HG02884 (cell line): ENCODE measurements at regions not wholly inside any gene's neighbourhood (a gene's known extent, or its start where the extent isn't known, plus 50 kb on each side); places are given as distances from the start of the nearest gene placed in this dataset.

Experiments
- ATAC-seq: cut with Tn5 transposase; IDR thresholded peaks from one replicate; pipeline ENCODE4 v1.9.1; 2021; ENCODE audit warnings: mild to moderate bottlenecking, moderate library complexity; ENCODE audit not compliant: unreplicated experiment

GRCh38 chr11:27861706-27862430, 161.6 kb upstream of the BDNF start:
- no peak for ATAC-seq

- ATAC-seq: no peak
Observed at GRCh38 chr11:27860811-27861210, 160.6 kb upstream of the BDNF start.

GRCh38 chr11:27858866-27859265, 158.6 kb upstream of the BDNF start:
- no peak for ATAC-seq

- ATAC-seq: peak; percentile 8
Observed at GRCh38 chr11:27857588-27857987, 157.3 kb upstream of the BDNF start.

GRCh38 chr11:27857014-27857413, 156.8 kb upstream of the BDNF start:
- ATAC-seq: peak; percentile 74

- ATAC-seq: no peak
Observed at GRCh38 chr11:27848423-27848822, 148.2 kb upstream of the BDNF start.

DNA sequence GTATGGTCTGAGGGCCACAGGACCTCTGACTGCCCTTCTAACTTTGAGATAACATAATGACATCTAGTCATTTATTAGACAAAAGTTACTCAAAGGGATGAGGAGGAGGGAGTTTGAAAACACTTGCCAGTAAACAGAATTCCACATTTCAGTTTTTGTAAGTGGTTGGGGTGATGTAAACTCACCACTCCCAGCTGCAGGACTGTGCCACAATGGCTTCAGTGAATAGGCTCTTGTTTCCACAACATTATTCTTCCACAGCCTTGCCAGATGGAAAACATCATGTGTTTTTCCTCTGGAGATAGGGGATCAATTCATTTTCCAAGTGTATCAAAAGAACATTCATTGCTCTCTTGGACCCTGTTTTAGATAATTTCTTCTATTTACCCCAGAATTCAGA, 147.2 kb upstream of the BDNF start:
- no peak for ATAC-seq

GRCh38 chr11:27842290-27842689, 142.0 kb upstream of the BDNF start:
- no peak for ATAC-seq

GRCh38 chr11:27841023-27841422, 140.8 kb upstream of the BDNF start:
- ATAC-seq: no peak

DNA sequence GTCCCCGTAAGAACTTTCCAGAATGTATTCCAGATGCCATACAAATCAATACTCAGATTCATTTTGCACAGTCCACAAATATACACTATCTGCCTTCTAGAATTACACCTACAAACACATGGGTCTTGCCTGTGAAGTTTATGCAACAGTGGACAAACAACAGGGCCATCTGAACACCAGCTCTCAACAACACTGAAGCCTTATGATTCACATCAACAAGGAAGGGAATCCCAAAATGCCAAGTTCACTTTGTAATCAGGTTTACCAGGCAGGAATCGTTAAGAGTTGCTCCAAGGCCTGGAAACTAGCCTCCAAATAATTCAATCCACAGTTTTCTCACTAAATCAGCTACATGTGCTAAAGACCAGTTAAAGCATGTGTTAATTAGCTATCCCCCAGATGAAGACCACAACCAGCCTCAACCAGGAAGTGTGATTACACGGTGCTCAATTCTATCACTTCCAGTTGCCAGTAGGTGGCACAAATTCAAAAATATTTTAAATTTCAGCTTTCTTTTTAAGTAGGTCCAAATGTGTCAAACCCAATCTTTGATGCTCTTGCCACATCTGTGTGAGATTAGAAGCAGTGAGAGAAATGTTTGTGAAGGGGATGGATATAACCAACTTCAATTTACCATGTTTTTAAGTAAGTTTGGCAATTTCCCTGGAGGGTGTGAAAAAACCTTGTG, 139.1 kb upstream of the BDNF start:
- no peak for ATAC-seq

GRCh38 chr11:27838674-27839073, 138.4 kb upstream of the BDNF start:
- ATAC-seq: no peak

DNA sequence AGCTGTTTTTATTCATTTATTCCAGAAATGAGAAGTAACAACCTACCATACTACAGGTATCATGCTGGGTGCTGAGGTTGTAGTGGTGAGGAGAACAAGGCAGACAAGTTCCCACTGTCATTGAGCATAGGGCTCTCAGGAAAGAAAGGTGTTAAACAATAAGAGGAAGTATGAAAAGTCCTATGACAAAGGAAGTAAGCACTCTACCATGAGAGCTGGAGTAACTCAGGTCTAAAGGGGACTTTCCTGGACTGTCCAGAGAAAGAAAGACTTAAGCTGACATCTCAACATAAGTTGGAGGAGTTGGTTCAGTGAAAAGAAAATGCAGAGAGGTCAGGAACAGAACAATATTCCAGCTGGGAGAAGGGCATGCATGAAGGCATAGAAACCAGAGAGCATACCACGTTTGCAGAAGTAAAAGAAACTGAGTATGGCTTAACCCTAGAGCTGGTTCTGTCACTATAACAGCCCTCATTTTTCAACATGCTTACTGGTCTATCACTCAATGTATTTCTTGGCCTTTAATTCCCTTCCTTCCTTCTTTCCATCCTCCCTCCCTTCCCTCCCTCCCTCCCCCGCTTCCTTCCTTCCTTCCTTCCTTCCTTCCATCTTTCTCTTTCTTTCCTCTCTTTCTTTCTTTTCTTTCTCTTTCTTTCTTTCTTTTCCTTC, 137.8 kb upstream of the BDNF start:
- peak; percentile 93 for ATAC-seq

DNA sequence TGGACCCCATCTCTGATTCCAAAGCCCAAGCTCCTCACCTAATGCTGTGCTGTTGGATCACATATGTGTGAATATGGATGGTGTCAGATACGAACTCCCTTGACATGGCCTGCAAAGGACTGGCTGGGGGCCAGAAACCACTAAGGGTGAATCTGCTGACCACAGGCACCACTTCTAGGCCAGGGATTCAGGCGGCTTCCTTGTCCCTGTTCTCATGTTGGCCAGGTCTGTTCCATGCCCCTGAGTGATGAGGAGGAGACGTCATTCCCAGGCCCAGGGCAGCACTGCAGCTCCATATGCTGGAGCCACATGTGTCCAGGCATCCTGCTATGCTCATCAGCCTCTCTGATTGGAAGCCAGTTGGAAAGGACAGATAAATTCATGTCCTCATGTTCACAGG, 130.0 kb upstream of the BDNF start:
- no peak for ATAC-seq

DNA sequence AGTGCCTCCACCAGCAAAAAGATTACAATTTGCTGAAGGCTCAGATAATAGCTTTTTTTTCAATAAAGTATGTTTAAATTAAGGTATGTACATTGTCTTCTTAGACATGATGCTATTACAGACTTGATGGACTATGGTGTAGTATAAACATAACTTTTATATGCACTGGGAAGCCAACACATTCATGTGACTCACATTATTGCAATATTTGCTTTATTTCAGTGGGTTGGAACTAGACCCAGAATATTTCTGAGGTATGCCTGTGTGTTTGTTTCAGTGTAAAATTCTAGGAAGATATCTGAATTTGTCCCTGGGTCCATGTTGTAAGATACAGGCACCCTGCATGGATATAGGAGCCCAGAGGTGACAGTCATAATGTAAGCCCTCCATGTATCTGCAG, 120.0 kb upstream of the BDNF start:
- ATAC-seq: no peak

DNA sequence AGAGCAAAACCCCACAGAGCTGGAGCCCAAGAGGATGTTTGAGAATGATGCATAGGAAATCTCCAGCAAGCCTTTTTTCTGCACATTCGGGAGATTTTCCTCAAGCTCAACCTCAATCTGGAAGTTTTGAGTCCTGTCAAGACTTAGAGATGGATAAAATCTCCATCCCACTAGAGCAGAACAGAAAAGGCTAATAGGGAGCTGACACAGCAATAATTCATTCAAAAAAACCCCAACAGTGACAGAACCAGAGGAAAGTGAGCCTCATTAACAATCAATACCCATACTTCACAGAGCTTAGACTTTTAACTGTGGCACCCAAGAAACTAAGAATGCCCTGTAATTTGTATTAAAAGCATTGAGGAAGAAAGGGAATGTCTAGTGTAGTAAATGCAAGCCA, 115.9 kb upstream of the BDNF start:
- no peak for ATAC-seq

DNA sequence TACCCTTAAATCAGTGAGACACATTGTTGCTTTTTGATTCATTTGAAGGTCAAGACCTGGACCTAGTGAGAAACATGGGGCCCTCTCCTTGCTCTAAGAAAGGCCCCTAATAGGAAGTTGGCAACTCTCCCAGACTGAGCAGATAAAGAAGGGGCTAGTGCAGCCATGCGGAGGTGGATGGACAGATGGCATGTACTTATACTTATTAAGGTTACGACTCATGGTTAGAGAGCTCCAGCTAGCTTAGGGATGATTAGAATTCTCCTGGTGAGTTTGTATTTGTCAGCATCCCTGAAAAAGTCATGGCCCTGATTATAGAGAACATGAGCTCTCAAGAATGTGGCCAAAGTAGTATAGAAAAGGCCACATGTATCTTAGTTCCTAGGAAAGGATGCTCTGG, 112.1 kb upstream of the BDNF start:
- no peak for ATAC-seq

DNA sequence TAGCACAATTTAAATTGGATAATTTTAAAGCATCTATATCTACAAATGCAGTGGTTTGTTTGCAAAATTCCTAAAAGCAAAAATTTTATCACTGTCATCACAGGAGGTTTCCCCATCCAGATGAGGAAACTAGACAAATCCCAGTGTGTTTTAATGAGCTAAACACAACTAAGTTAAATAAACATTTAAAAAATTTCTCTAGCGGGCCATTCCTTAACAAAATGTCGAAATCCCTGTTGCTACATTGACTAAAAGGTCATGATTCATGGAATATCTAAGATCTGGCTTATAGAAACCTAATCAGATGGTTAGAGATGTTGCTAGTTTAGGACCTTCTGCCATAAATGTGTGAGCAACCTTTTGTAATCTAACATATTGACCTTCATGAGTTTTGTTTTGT, 107.3 kb upstream of the BDNF start:
- ATAC-seq: no peak

DNA sequence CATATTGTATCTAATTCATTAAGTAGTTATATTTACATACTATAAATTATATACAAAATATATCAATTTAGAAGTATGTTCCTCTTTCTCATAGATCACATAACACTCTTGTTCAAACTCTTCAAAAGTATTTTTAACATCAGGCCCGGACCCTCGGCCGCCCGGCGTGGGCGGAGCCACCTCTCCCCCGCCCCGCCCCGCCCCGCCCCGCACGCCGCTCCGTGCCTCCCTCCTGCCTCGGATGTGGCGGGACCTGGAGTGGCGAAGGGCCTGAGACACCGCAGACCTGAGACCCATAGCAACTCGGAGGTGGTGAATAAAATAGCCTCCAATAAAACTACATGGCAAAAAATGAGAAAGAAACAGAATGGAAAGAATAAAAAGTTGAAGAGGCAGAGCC, 105.9 kb upstream of the BDNF start:
- no peak for ATAC-seq

DNA sequence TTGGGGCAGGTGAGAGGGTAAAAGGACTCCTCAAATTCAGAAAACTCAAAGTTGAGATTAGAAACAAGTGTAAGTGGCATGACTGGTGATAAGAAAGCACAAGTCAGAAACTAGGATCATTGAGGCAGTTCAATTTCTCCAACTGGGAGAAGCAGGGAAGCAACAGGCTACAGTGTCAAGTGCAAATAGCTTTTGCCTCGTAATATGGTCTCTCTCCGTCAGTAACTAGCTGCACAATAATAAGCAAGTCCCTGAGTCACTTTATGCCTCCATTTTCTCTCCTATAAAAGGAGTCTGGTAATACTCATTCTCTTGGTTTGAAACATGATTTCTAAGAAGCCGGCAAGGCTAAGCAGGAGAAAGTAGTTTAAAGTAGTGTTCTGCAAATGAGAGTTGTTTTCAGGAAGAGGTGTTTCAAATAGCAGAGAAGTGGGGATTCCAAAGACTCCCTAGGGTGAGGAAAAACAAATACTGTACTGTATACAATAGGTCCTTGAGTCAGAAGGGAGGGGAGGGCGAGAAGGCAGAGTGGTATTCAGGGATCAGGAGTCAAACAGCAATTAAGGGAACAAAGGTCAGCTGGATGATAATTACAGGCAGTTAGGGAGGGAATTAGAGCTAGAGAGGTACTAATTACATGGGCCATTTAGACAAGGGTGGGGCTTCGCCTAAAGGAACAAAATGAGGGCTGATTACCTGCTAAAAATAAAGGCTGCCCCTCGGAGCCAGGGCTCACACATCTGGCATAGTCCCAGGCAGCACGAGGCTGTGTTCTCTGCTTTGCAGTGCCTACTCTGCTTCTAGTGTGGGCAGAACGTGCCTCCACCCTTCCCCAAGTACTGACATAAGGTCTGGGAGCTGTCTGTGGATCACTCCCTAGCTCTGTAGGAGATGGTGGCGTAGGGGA, 96.0 kb upstream of the BDNF start:
- no peak for ATAC-seq

DNA sequence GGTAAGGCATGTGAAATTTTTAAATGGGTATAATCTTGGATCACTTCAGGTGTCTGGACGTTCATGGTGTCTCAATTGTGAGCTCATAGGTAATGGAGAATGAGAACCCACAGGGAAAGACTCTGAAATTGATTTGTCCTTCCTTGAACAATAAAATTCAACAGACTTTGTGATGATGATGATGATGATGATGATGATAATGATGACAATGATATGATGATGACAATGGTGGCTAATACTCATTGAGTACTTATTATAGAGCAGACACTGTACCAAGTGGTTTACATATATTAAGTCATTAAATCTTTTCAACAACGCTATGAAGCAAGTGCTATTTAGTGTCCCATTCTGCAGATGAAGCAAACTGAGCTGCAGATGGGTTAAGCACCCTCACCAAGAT, 86.6 kb upstream of the BDNF start:
- ATAC-seq: no peak

DNA sequence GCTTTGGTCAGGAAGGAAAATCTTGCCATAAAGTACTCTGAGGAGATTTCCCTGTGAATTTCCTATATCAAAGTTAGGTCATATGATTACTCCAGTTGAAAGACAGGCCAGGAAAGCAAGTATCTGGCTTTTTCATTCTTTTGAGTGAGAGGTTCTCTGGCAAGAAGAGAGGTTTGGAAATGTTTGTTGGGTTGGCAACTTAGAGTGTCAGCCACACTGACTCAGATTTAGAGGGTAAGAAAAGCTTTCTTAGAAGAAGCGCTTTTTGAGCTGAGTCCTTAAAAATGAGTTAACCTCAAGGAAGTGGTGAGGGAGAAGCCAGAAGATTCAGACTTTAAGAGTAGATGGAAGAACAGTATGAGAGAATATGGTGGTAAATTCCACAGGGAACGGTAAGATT, 86.1 kb upstream of the BDNF start:
- no peak for ATAC-seq
